DND-41 (cell line): ENCODE measurements at regions not wholly inside any gene's neighbourhood (a gene's known extent, or its start where the extent isn't known, plus 50 kb on each side); places are given as distances from the start of the nearest gene placed in this dataset.

ENCODE experiments used
- ATAC-seq: fragments of 200-7000 bp; cut with Tn5 transposase; 3 replicates; pipeline ENCODE4 v1.9.1; 2021; ENCODE audit warnings: low read depth; ENCODE audit not compliant: insufficient read depth
- DNase-seq: peaks from one replicate; pipeline ENCODE4 v3.0.0-alpha.2; 2020
- H2AFZ ChIP-seq: 2 replicates; pipeline ENCODE4 v1.6.0; 2012; ENCODE audit warnings: low read depth, low read length
- H3K27ac ChIP-seq: 2 replicates; pipeline ENCODE4 v1.5.1; 2012; ENCODE audit warnings: low read length, inconsistent platforms
- H3K27me3 ChIP-seq: fragments of 200-600 bp; sonication (generic); 2 replicates; pipeline ENCODE4 v1.6.0; 2012; ENCODE audit warnings: low read length, mild to moderate bottlenecking, inconsistent platforms; ENCODE audit not compliant: insufficient read depth, poor library complexity
- H3K36me3 ChIP-seq: 2 replicates; pipeline ENCODE4 v1.5.1; 2012; ENCODE audit warnings: low read length, inconsistent platforms; ENCODE audit not compliant: insufficient read depth
- H3K4me1 ChIP-seq: 2 replicates; pipeline ENCODE4 v1.5.1; 2012; ENCODE audit warnings: mild to moderate bottlenecking, low read length; ENCODE audit not compliant: insufficient read depth
- H3K4me2 ChIP-seq: 2 replicates; pipeline ENCODE4 v1.6.0; 2012; ENCODE audit warnings: mild to moderate bottlenecking, moderate library complexity, low read length, inconsistent platforms; ENCODE audit not compliant: insufficient read depth
- H3K4me3 ChIP-seq, 2 experiments: fragments of 200-600 bp in 1 of 2; shearing (Covaris generic) in 1 of 2; 2 replicates each; pipeline ENCODE4 v1.5.1; 2012 to 2016; ENCODE audit warnings: inconsistent platforms in 2 of 2, low read length in 2 of 2, mild to moderate bottlenecking in 2 of 2, low read depth in 1 of 2, moderate library complexity in 1 of 2
- H3K79me2 ChIP-seq: 2 replicates; pipeline ENCODE4 v1.6.0; 2012; ENCODE audit warnings: low read length, inconsistent platforms; ENCODE audit not compliant: insufficient read depth
- H3K9ac ChIP-seq: 2 replicates; pipeline ENCODE4 v1.6.0; 2012; ENCODE audit warnings: low read depth, mild to moderate bottlenecking, inconsistent platforms, low read length, moderate library complexity
- H3K9me3 ChIP-seq: 2 replicates; pipeline ENCODE4 v1.5.1; 2012; ENCODE audit warnings: low read length, moderate library complexity, mild to moderate bottlenecking, inconsistent platforms; ENCODE audit not compliant: insufficient read depth, severe bottlenecking
- H4K20me1 ChIP-seq: 2 replicates; pipeline ENCODE4 v1.6.0; 2012; ENCODE audit warnings: low read length; ENCODE audit not compliant: insufficient read depth
- EZH2 ChIP-seq: IDR thresholded peaks from 3 replicates; pipeline ENCODE4 v1.6.1; 2012; ENCODE audit warnings: borderline replicate concordance, low read depth, mild to moderate bottlenecking, moderate library complexity, low read length, inconsistent platforms; ENCODE audit not compliant: severe bottlenecking
- TF ChIP-seq, protein P1 (sequence below): IDR thresholded peaks from 2 replicates; pipeline ENCODE4 v1.5.1; 2012; ENCODE audit warnings: borderline replicate concordance, low read length, moderate library complexity, mild to moderate bottlenecking; ENCODE audit not compliant: poor library complexity, severe bottlenecking; ENCODE audit errors: extremely low read depth

DNA sequence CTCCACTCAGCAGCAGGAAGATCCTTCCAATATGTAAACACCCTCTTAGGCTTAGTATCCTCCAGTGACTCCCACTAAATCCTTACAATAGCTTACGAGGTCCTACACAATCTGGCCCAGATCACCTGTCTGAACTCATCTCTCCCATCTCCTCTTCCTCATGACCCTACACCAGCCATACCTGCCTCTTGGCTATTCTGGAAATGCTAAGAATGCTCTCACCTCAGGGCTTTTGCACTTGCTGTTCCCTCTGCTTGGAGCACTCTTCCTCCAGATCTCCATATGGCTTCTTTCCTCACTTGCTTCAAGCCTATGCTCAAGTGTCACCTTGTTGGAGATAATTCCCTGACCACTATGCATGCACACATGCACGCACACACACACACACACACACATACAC is 50.8 kb upstream of the FRMD4A start:
- H3K4me3 ChIP-seq, result no peak overlapping the region
- H4K20me1 ChIP-seq, result no peaks in the 10 kb centered on the region
- H3K9ac ChIP-seq, result no peak overlapping the region
- no peak overlapping the region for H3K27ac ChIP-seq
- ATAC-seq (no peak), DNase-seq (no peak)
- no peaks in the 10 kb centered on the region for H3K79me2 ChIP-seq
- no peak overlapping the region for H3K4me2 ChIP-seq
- no peaks in the 10 kb centered on the region for H3K4me1 ChIP-seq
- no peak overlapping the region for H2AFZ ChIP-seq
- H3K36me3 ChIP-seq, result no peaks in the 10 kb centered on the region
- H3K9me3 ChIP-seq, result no peaks in the 10 kb centered on the region
- TF ChIP-seq, protein P1, sequence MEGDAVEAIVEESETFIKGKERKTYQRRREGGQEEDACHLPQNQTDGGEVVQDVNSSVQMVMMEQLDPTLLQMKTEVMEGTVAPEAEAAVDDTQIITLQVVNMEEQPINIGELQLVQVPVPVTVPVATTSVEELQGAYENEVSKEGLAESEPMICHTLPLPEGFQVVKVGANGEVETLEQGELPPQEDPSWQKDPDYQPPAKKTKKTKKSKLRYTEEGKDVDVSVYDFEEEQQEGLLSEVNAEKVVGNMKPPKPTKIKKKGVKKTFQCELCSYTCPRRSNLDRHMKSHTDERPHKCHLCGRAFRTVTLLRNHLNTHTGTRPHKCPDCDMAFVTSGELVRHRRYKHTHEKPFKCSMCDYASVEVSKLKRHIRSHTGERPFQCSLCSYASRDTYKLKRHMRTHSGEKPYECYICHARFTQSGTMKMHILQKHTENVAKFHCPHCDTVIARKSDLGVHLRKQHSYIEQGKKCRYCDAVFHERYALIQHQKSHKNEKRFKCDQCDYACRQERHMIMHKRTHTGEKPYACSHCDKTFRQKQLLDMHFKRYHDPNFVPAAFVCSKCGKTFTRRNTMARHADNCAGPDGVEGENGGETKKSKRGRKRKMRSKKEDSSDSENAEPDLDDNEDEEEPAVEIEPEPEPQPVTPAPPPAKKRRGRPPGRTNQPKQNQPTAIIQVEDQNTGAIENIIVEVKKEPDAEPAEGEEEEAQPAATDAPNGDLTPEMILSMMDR, result no peak
- no peak for TF ChIP-seq EZH2
- H3K27me3 ChIP-seq, result no peaks in the 10 kb centered on the region

DNA sequence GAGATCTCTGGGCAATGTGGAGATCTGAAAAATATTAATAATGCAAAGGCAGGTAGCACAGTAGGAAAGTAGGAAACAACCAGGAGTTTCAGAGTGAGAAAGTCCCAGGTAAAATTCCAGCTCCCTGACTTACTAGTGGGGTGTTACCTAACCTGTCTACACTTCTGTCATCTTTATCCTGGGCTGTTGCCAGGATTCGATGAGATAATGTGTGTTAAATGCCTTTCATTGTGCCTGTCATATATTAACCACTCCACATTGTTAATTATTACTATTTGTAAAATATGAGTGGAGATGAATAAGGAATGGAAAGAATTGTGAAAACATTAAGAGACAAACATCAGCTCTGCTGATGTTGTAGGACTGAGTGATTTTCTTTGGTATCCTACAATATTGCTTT is 50.0 kb upstream of the FRMD4A start:
- Histone ChIP-seq H3K9me3 (no peaks in the 10 kb centered on the region), H3K36me3 (no peaks in the 10 kb centered on the region), H3K79me2 (no peaks in the 10 kb centered on the region), H2AFZ (no peak overlapping the region), H3K27ac (no peak overlapping the region), H3K4me2 (no peak overlapping the region), H3K27me3 (no peaks in the 10 kb centered on the region), H3K4me1 (no peaks in the 10 kb centered on the region), H3K4me3 (no peak overlapping the region), H4K20me1 (no peaks in the 10 kb centered on the region), H3K9ac (no peak overlapping the region)
- ATAC-seq (no peak), DNase-seq (no peak)
- no peak for TF ChIP-seq EZH2
- TF ChIP-seq, protein P1, result no peak
